ENCODE measurements at regions not wholly inside any gene's neighbourhood (a gene's known extent, or its start where the extent isn't known, plus 50 kb on each side); places are given as distances from the start of the nearest gene placed in this dataset.

- no peak for TF ChIP-seq CTCF (IDR thresholded peaks at IDR 0.05)
- DNase-seq (ENCODE audit: low spot score), result no peak
- no peaks in the 10 kb centered on the region for H3K4me1 Mint-ChIP-seq (ENCODE audit: low read depth)
- H3K9me3 Mint-ChIP-seq (ENCODE audit: low read depth), result peaks cover 33% of the 10 kb centered on the region
- H3K27ac Mint-ChIP-seq (ENCODE audit: unreplicated experiment), result no peak overlapping the region
- no peak overlapping the region for H3K4me3 Mint-ChIP-seq (ENCODE audit: unreplicated experiment)
- no peaks in the 10 kb centered on the region for H3K27me3 Mint-ChIP-seq (ENCODE audit: low read depth)
- H3K36me3 Mint-ChIP-seq (ENCODE audit: low read depth), result peaks cover 6% of the 10 kb centered on the region
These were observed 73.3 kb downstream of the RFC3 start for GRCh38 chr13:33891196-33891742.

GRCh38 chr13:33893559-33893958 is 75.6 kb downstream of the RFC3 start:
- Mint-ChIP-seq H3K4me3 (ENCODE audit: unreplicated experiment) (no peak overlapping the region), H3K4me1 (ENCODE audit: low read depth) (no peaks in the 10 kb centered on the region), H3K36me3 (ENCODE audit: low read depth) (peaks cover 9% of the 10 kb centered on the region), H3K27me3 (ENCODE audit: low read depth) (no peaks in the 10 kb centered on the region), H3K27ac (ENCODE audit: unreplicated experiment) (no peak overlapping the region), H3K9me3 (ENCODE audit: low read depth) (peaks cover 42% of the 10 kb centered on the region)
- TF ChIP-seq CTCF (IDR thresholded peaks at IDR 0.05), result no peak
- DNase-seq (ENCODE audit: low spot score), result no peak

- TF ChIP-seq CTCF (IDR thresholded peaks at IDR 0.05), result no peak
- DNase-seq (ENCODE audit: low spot score), result no peak
These were observed 86.5 kb downstream of the RFC3 start for GRCh38 chr13:33904431-33904830.

GRCh38 chr13:33908116-33908515 is 90.2 kb downstream of the RFC3 start:
- H3K4me3 Mint-ChIP-seq (ENCODE audit: unreplicated experiment), result no peak overlapping the region
- no peaks in the 10 kb centered on the region for H3K4me1 Mint-ChIP-seq (ENCODE audit: low read depth)
- no peaks in the 10 kb centered on the region for H3K27me3 Mint-ChIP-seq (ENCODE audit: low read depth)
- DNase-seq (ENCODE audit: low spot score), result no peak
- TF ChIP-seq CTCF (IDR thresholded peaks at IDR 0.05), result no peak
- H3K9me3 Mint-ChIP-seq (ENCODE audit: low read depth), result no peaks in the 10 kb centered on the region
- H3K36me3 Mint-ChIP-seq (ENCODE audit: low read depth), result no peaks in the 10 kb centered on the region
- no peak overlapping the region for H3K27ac Mint-ChIP-seq (ENCODE audit: unreplicated experiment)

More at GRCh38 chr13:33904431-33904830, 86.5 kb downstream of the RFC3 start:
- Mint-ChIP-seq H3K4me3 (ENCODE audit: unreplicated experiment) (no peak overlapping the region), H3K9me3 (ENCODE audit: low read depth) (peaks cover 16% of the 10 kb centered on the region), H3K27ac (ENCODE audit: unreplicated experiment) (no peak overlapping the region), H3K36me3 (ENCODE audit: low read depth) (no peaks in the 10 kb centered on the region), H3K27me3 (ENCODE audit: low read depth) (no peaks in the 10 kb centered on the region), H3K4me1 (ENCODE audit: low read depth) (no peaks in the 10 kb centered on the region)

- no peak for DNase-seq (ENCODE audit: low spot score)
- H3K9me3 Mint-ChIP-seq (ENCODE audit: low read depth), result no peaks in the 10 kb centered on the region
- no peak for TF ChIP-seq CTCF (IDR thresholded peaks at IDR 0.05)
- H3K4me1 Mint-ChIP-seq (ENCODE audit: low read depth), result no peaks in the 10 kb centered on the region
- H3K27me3 Mint-ChIP-seq (ENCODE audit: low read depth), result no peaks in the 10 kb centered on the region
- H3K36me3 Mint-ChIP-seq (ENCODE audit: low read depth), result no peaks in the 10 kb centered on the region
- no peak overlapping the region for H3K4me3 Mint-ChIP-seq (ENCODE audit: unreplicated experiment)
- H3K27ac Mint-ChIP-seq (ENCODE audit: unreplicated experiment), result no peak overlapping the region
These were observed 92.3 kb downstream of the RFC3 start for GRCh38 chr13:33910255-33910654.
